Progenitor cell of endocrine pancreas (in vitro differentiated cells): ENCODE measurements at regions not wholly inside any gene's neighbourhood (a gene's known extent, or its start where the extent isn't known, plus 50 kb on each side); places are given as distances from the start of the nearest gene placed in this dataset.
"Not testable (repeated sequence)": the region's sequence is repeated elsewhere in the genome, so short reads cannot be mapped to it uniquely, and the experiment has no call there.

Source experiments
- DNase-seq: peaks from one replicate; pipeline ENCODE4 v3.0.0; 2021; ENCODE audit warnings: low spot score; ENCODE audit not compliant: unreplicated experiment
- H3K27ac Mint-ChIP-seq: 2 replicates; pipeline ENCODE4 v1.8.0; 2021; ENCODE audit warnings: mild to moderate bottlenecking, moderate library complexity, mixed read lengths
- H3K27me3 Mint-ChIP-seq: 2 replicates; pipeline ENCODE4 v1.8.0; 2021; ENCODE audit warnings: mixed read lengths
- H3K36me3 Mint-ChIP-seq: 2 replicates; pipeline ENCODE4 v1.8.0; 2022; ENCODE audit warnings: mixed read lengths; ENCODE audit not compliant: insufficient read depth
- H3K4me1 Mint-ChIP-seq: 2 replicates; pipeline ENCODE4 v1.8.0; 2021; ENCODE audit warnings: low read depth, mixed read lengths
- H3K4me3 Mint-ChIP-seq: 2 replicates; pipeline ENCODE4 v1.8.0; 2021; ENCODE audit warnings: low read depth, mild to moderate bottlenecking, moderate library complexity, mixed read lengths
- H3K9me3 Mint-ChIP-seq: 2 replicates; pipeline ENCODE4 v1.8.0; 2021; ENCODE audit warnings: low read depth, mixed read lengths
- TF ChIP-seq, protein P1 (sequence below): fragments of 200-600 bp; sonication (generic); IDR thresholded peaks from one replicate; pipeline ENCODE4 v1.5.0; 2021; ENCODE audit warnings: antibody characterized with exemption, mild to moderate bottlenecking; ENCODE audit not compliant: unreplicated experiment

GRCh38 chr9:129552064-129552463, 68.8 kb downstream of the C9orf50 start:
- TF ChIP-seq, protein P1, sequence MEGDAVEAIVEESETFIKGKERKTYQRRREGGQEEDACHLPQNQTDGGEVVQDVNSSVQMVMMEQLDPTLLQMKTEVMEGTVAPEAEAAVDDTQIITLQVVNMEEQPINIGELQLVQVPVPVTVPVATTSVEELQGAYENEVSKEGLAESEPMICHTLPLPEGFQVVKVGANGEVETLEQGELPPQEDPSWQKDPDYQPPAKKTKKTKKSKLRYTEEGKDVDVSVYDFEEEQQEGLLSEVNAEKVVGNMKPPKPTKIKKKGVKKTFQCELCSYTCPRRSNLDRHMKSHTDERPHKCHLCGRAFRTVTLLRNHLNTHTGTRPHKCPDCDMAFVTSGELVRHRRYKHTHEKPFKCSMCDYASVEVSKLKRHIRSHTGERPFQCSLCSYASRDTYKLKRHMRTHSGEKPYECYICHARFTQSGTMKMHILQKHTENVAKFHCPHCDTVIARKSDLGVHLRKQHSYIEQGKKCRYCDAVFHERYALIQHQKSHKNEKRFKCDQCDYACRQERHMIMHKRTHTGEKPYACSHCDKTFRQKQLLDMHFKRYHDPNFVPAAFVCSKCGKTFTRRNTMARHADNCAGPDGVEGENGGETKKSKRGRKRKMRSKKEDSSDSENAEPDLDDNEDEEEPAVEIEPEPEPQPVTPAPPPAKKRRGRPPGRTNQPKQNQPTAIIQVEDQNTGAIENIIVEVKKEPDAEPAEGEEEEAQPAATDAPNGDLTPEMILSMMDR = no peak
- no peak overlapping the region for H3K27ac Mint-ChIP-seq

DNA sequence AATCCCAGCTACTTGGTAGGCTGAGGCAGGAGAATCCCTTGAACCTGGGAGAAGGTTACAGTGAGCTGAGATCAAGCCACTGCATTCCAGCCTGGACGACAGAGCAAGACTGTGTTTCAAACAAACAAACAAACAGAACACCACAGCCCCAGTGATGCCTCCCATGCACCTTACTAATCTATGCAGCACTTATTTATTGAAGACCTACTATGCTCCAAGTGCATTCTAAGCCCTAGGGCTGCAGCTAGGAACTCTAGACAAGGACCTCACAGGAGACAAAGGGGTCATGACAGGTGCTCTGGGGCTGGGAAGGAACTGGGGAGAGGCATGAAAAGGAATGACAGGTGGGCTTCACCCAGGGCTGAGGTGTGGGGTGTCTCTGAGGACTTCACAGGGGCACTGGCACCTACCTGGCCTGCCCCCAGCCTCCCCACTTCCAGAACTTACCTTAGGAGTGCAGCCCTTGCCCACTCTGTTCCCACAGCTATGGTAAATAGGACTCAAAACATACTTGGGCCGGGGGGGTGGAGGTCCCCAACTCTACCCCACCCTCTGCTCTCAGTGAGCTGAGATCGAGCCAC, 69.4 kb downstream of the C9orf50 start:
- Mint-ChIP-seq H3K36me3 (no peaks in the 10 kb centered on the region), H3K4me3 (peak overlapping the region; percentile 37), H3K9me3 (no peaks in the 10 kb centered on the region), H3K27me3 (no peaks in the 10 kb centered on the region), H3K4me1 (peaks cover 24% of the 10 kb centered on the region), H3K27ac (no peak overlapping the region)
- TF ChIP-seq, protein P1 = no peak
- DNase-seq = no peak

More at GRCh38 chr9:129552064-129552463, 68.8 kb downstream of the C9orf50 start:
- no peaks in the 10 kb centered on the region for H3K9me3 Mint-ChIP-seq
- DNase-seq = no peak
- H3K27me3 Mint-ChIP-seq = no peaks in the 10 kb centered on the region
- H3K36me3 Mint-ChIP-seq = no peaks in the 10 kb centered on the region
- H3K4me1 Mint-ChIP-seq = peaks cover 30% of the 10 kb centered on the region
- H3K4me3 Mint-ChIP-seq = no peak overlapping the region

- not testable (repeated sequence) for H3K9me3 Mint-ChIP-seq, H3K27me3 Mint-ChIP-seq, H3K36me3 Mint-ChIP-seq, DNase-seq
- H3K27ac Mint-ChIP-seq = peak overlapping the region; percentile 91
- peak overlapping the region; percentile 82 for H3K4me3 Mint-ChIP-seq
- peaks cover 20% of the 10 kb centered on the region for H3K4me1 Mint-ChIP-seq
Observed at GRCh38 chr9:129550977-129551376, 69.9 kb downstream of the C9orf50 start.

- H3K27ac Mint-ChIP-seq = peak overlapping the region; percentile 91
- TF ChIP-seq, protein P1 = no peak
- no peaks in the 10 kb centered on the region for H3K36me3 Mint-ChIP-seq
- H3K4me3 Mint-ChIP-seq = peak overlapping the region; percentile 82
- peaks cover 16% of the 10 kb centered on the region for H3K4me1 Mint-ChIP-seq
- peak; percentile 55 for DNase-seq
- H3K27me3 Mint-ChIP-seq = no peaks in the 10 kb centered on the region
- no peaks in the 10 kb centered on the region for H3K9me3 Mint-ChIP-seq
Observed at GRCh38 chr9:129550199-129550839, 70.6 kb downstream of the C9orf50 start.

- Mint-ChIP-seq H3K36me3 (no peaks in the 10 kb centered on the region), H3K9me3 (no peaks in the 10 kb centered on the region), H3K27ac (peak overlapping the region; percentile 81), H3K4me1 (peaks cover 14% of the 10 kb centered on the region), H3K27me3 (no peaks in the 10 kb centered on the region), H3K4me3 (peak overlapping the region; percentile 74)
- TF ChIP-seq, protein P1 = no peak
- peak; percentile 31 for DNase-seq
Observed at GRCh38 chr9:129549684-129550083, 71.2 kb downstream of the C9orf50 start.

- no peaks in the 10 kb centered on the region for H3K27me3 Mint-ChIP-seq
- peak overlapping the region; percentile 81 for H3K27ac Mint-ChIP-seq
- H3K9me3 Mint-ChIP-seq = no peaks in the 10 kb centered on the region
- TF ChIP-seq, protein P1 = no peak
- DNase-seq = no peak
- peaks cover 14% of the 10 kb centered on the region for H3K4me1 Mint-ChIP-seq
- peak overlapping the region; percentile 74 for H3K4me3 Mint-ChIP-seq
- no peaks in the 10 kb centered on the region for H3K36me3 Mint-ChIP-seq
Observed at GRCh38 chr9:129549139-129549538, 71.8 kb downstream of the C9orf50 start.
